ENCODE measurements at regions not wholly inside any gene's neighbourhood (a gene's known extent, or its start where the extent isn't known, plus 50 kb on each side); places are given as distances from the start of the nearest gene placed in this dataset.

DNA sequence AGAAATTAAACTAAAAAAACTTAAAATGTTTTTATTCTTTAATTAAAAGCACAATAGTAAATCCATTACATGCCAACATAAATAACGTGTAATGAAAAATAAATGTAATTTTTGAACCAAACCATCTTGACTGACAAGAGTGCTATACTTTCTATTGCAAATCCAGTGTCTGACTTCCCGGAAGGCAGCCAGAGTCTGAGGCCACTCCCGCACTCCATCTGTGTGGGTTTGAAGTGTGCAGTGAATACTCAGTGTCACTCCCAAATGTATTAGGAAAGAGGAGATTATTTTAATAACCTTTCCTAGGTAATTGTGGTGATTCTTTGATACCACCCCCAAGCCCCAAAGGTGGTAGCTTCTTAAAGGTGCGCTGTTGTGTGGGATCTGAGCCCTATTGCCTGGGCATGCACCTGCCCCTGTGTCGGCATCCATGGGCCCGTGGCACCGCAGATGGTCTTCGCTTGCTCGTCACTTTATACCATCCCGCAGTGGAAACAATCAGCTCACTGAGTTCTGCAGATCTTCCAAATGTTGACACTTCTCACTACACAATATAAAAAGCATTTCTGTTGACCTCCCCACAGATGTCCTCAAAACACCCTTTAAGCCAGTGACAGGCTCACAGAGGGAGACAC lies 391.2 kb downstream of the THBS2 start (continued):
- TF ChIP-seq SIN3A (IDR thresholded peaks at IDR 0.05; ENCODE audit: borderline replicate concordance, low read depth, low read length) = no peak

- 76% methylated on average over 25 of the region's 26 CpGs for WGBS (ENCODE audit: low lambda C conversion rate)
- Histone ChIP-seq H3K4me2 (no peak overlapping the region), H3K9ac (no peak overlapping the region), H3K4me3 (ENCODE audit: low read depth in 2 of 2, low read length in 1 of 2) (no peak overlapping the region), H3F3A (replicated peaks; ENCODE audit: insufficient read depth) (no peaks in the 10 kb centered on the region), H3K27me3 (ENCODE audit: insufficient read depth) (no peaks in the 10 kb centered on the region), H3K4me1 (ENCODE audit: control insufficient read depth in 1 of 2, insufficient read depth in 2 of 2, low read depth in 1 of 2, low read length in 1 of 2) (no peaks in the 10 kb centered on the region; a peak in 1 of 4 replicates), H3K9me3 (no peaks in the 10 kb centered on the region), H3K27ac (ENCODE audit: low read depth in 2 of 2, low read length in 1 of 2) (no peak overlapping the region), H4K20me1 (ENCODE audit: insufficient read depth) (no peaks in the 10 kb centered on the region), H3K9me2 (no peaks in the 10 kb centered on the region), H2AFZ (ENCODE audit: low read depth) (no peak overlapping the region), H3K36me3 (replicated peaks in 1 of 2; ENCODE audit: control insufficient read depth in 1 of 2, insufficient read depth in 2 of 2, low read length in 1 of 2) (no peaks in the 10 kb centered on the region), H3K79me2 (ENCODE audit: insufficient read depth) (no peaks in the 10 kb centered on the region)
- TF ChIP-seq NFIC (IDR thresholded peaks at IDR 0.05; ENCODE audit: borderline replicate concordance) (no peak), EP300 (IDR thresholded peaks at IDR 0.05; ENCODE audit: borderline replicate concordance in 1 of 2, low read depth in 1 of 2, low read length in 1 of 2) (no peak), TEAD4 (IDR thresholded peaks at IDR 0.05; ENCODE audit: borderline replicate concordance, insufficient read depth) (no peak), GATA2 (CRISPR knock-in tag; IDR thresholded peaks at IDR 0.05) (no peak)
- TF ChIP-seq, protein P1, sequence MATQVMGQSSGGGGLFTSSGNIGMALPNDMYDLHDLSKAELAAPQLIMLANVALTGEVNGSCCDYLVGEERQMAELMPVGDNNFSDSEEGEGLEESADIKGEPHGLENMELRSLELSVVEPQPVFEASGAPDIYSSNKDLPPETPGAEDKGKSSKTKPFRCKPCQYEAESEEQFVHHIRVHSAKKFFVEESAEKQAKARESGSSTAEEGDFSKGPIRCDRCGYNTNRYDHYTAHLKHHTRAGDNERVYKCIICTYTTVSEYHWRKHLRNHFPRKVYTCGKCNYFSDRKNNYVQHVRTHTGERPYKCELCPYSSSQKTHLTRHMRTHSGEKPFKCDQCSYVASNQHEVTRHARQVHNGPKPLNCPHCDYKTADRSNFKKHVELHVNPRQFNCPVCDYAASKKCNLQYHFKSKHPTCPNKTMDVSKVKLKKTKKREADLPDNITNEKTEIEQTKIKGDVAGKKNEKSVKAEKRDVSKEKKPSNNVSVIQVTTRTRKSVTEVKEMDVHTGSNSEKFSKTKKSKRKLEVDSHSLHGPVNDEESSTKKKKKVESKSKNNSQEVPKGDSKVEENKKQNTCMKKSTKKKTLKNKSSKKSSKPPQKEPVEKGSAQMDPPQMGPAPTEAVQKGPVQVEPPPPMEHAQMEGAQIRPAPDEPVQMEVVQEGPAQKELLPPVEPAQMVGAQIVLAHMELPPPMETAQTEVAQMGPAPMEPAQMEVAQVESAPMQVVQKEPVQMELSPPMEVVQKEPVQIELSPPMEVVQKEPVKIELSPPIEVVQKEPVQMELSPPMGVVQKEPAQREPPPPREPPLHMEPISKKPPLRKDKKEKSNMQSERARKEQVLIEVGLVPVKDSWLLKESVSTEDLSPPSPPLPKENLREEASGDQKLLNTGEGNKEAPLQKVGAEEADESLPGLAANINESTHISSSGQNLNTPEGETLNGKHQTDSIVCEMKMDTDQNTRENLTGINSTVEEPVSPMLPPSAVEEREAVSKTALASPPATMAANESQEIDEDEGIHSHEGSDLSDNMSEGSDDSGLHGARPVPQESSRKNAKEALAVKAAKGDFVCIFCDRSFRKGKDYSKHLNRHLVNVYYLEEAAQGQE (IDR thresholded peaks at IDR 0.05; ENCODE audit: low read depth, low read length) = no peak
- ChIA-PET POLR2A (no interaction called here), CTCF (interaction anchor here (1.5 kb wide), 1 partner anchor 10 kb away, joined by 4 read pairs; no protein-coding TSS in a partner anchor)
- DNase-seq = no peak
Measured at GRCh38 chr6:168860987-168861386, 392.7 kb downstream of the THBS2 start.

- Histone ChIP-seq H3K27ac (ENCODE audit: low read depth in 2 of 2, low read length in 1 of 2) (no peak overlapping the region), H3K4me2 (no peak overlapping the region), H3K27me3 (ENCODE audit: insufficient read depth) (no peaks in the 10 kb centered on the region), H4K20me1 (ENCODE audit: insufficient read depth) (no peaks in the 10 kb centered on the region), H2AFZ (ENCODE audit: low read depth) (no peak overlapping the region), H3K9me2 (no peaks in the 10 kb centered on the region), H3K36me3 (replicated peaks in 1 of 2; ENCODE audit: control insufficient read depth in 1 of 2, insufficient read depth in 2 of 2, low read length in 1 of 2) (no peaks in the 10 kb centered on the region), H3F3A (replicated peaks; ENCODE audit: insufficient read depth) (no peaks in the 10 kb centered on the region), H3K4me3 (ENCODE audit: low read depth in 2 of 2, low read length in 1 of 2) (no peak overlapping the region), H3K4me1 (ENCODE audit: control insufficient read depth in 1 of 2, insufficient read depth in 2 of 2, low read depth in 1 of 2, low read length in 1 of 2) (no peaks in the 10 kb centered on the region; a peak in 1 of 4 replicates), H3K9me3 (no peaks in the 10 kb centered on the region), H3K79me2 (ENCODE audit: insufficient read depth) (no peaks in the 10 kb centered on the region), H3K9ac (no peak overlapping the region)
- no peak for DNase-seq
- 84% methylated on average over 12 of the region's 16 CpGs for WGBS (ENCODE audit: low lambda C conversion rate)
- CTCF ChIA-PET = no interaction called here
- POLR2A ChIA-PET = no interaction called here
- TF ChIP-seq SMC3 (IDR thresholded peaks at IDR 0.05; ENCODE audit: low read depth, low read length) (no peak), POLR2AphosphoS5 (IDR thresholded peaks at IDR 0.05; ENCODE audit: low read depth, low read length) (no peak), CHD2 (IDR thresholded peaks at IDR 0.05; ENCODE audit: low read length, partially characterized antibody) (no peak), FOSL2 (IDR thresholded peaks at IDR 0.05; ENCODE audit: borderline replicate concordance, low read depth) (no peak), RAD21 (IDR thresholded peaks at IDR 0.05; ENCODE audit: low read length) (no peak), JUND (IDR thresholded peaks at IDR 0.05) (no peak), MXI1 (IDR thresholded peaks at IDR 0.05; ENCODE audit: low read depth, low read length) (no peak)
- TF ChIP-seq, protein P2, sequence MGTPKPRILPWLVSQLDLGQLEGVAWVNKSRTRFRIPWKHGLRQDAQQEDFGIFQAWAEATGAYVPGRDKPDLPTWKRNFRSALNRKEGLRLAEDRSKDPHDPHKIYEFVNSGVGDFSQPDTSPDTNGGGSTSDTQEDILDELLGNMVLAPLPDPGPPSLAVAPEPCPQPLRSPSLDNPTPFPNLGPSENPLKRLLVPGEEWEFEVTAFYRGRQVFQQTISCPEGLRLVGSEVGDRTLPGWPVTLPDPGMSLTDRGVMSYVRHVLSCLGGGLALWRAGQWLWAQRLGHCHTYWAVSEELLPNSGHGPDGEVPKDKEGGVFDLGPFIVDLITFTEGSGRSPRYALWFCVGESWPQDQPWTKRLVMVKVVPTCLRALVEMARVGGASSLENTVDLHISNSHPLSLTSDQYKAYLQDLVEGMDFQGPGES (IDR thresholded peaks at IDR 0.05; ENCODE audit: low read depth, low read length) = no peak
- TF ChIP-seq, protein P3, sequence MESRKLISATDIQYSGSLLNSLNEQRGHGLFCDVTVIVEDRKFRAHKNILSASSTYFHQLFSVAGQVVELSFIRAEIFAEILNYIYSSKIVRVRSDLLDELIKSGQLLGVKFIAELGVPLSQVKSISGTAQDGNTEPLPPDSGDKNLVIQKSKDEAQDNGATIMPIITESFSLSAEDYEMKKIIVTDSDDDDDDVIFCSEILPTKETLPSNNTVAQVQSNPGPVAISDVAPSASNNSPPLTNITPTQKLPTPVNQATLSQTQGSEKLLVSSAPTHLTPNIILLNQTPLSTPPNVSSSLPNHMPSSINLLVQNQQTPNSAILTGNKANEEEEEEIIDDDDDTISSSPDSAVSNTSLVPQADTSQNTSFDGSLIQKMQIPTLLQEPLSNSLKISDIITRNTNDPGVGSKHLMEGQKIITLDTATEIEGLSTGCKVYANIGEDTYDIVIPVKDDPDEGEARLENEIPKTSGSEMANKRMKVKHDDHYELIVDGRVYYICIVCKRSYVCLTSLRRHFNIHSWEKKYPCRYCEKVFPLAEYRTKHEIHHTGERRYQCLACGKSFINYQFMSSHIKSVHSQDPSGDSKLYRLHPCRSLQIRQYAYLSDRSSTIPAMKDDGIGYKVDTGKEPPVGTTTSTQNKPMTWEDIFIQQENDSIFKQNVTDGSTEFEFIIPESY (IDR thresholded peaks at IDR 0.05; ENCODE audit: borderline replicate concordance, low read depth) = no peak
- TF ChIP-seq, protein P1 (IDR thresholded peaks at IDR 0.05; ENCODE audit: low read depth, low read length) = no peak
Measured at GRCh38 chr6:168860341-168860740, 393.3 kb downstream of the THBS2 start.
